PC-9 (cell line): ENCODE measurements at regions not wholly inside any gene's neighbourhood (a gene's known extent, or its start where the extent isn't known, plus 50 kb on each side); places are given as distances from the start of the nearest gene placed in this dataset.

Source experiments
- BruUV-seq: library from RNA; stranded (reverse); fragments of 400-500 nt; replicated peaks from 2 replicates; lab custom pipeline; 2021; lab: Mats Ljungman, UMichigan
- CTCF ChIA-PET: fragments of 300-600 bp; sonication (Branson Sonifier 250); formaldehyde crosslinking; loops from one replicate; lab custom pipeline; 2022; ENCODE audit warnings: antibody characterized with exemption; lab: Charles Lee
- POLR2A ChIA-PET: fragments of 300-600 bp; sonication (Branson Sonifier 250); formaldehyde crosslinking; loops from one replicate; lab custom pipeline; 2022; ENCODE audit warnings: antibody characterized with exemption; ENCODE audit not compliant: unreplicated experiment; lab: Charles Lee
- DNase-seq, 2 experiments: peaks; one replicate each; pipeline versions ENCODE4 v3.0.0 to v3.0.0-alpha.2; 2015 to 2022; ENCODE audit warnings: mixed read lengths in 1 of 2
- H2AFZ ChIP-seq: fragments of 200-600 bp; sonication (generic); 2 replicates; pipeline ENCODE4 v1.8.1; 2017; ENCODE audit warnings: antibody characterized with exemption
- H3F3A ChIP-seq: fragments of 200-600 bp; sonication (generic); 2 replicates; pipeline ENCODE4 v1.8.1; 2017; ENCODE audit warnings: antibody characterized with exemption, mild to moderate bottlenecking, low read depth; ENCODE audit not compliant: insufficient read depth
- H3K27ac ChIP-seq: fragments of 200-600 bp; sonication (generic); 2 replicates; pipeline ENCODE4 v1.6.1; 2016; ENCODE audit warnings: mixed run types
- H3K27me3 ChIP-seq: fragments of 200-600 bp; sonication (generic); 2 replicates; pipeline ENCODE4 v1.6.1; 2016; ENCODE audit warnings: low read depth, mixed run types; ENCODE audit not compliant: insufficient read depth
- H3K36me3 ChIP-seq: fragments of 200-600 bp; sonication (generic); 2 replicates; pipeline ENCODE4 v1.6.1; 2016; ENCODE audit warnings: low read depth, mixed run types
- H3K4me1 ChIP-seq: fragments of 200-600 bp; sonication (generic); replicated peaks from 2 replicates; pipeline ENCODE4 v1.6.1; 2016; ENCODE audit warnings: mixed run types; ENCODE audit not compliant: insufficient read depth
- H3K4me2 ChIP-seq: fragments of 200-600 bp; sonication (generic); 2 replicates; pipeline ENCODE4 v1.6.1; 2017; ENCODE audit warnings: mixed run types
- H3K4me3 ChIP-seq: fragments of 200-600 bp; sonication (generic); 2 replicates; pipeline ENCODE4 v1.6.1; 2016; ENCODE audit warnings: mixed run types
- H3K79me2 ChIP-seq: fragments of 200-600 bp; sonication (generic); 2 replicates; pipeline ENCODE4 v1.6.1; 2017; ENCODE audit warnings: low read depth, mixed run types
- H3K9me2 ChIP-seq: fragments of 200-600 bp; sonication (generic); 2 replicates; pipeline ENCODE4 v1.8.1; 2017; ENCODE audit warnings: mild to moderate bottlenecking; ENCODE audit not compliant: insufficient read depth
- H3K9me3 ChIP-seq: fragments of 200-600 bp; sonication (generic); 2 replicates; pipeline ENCODE4 v1.8.1; 2016; ENCODE audit warnings: low read depth; ENCODE audit not compliant: insufficient read depth
- H4K20me1 ChIP-seq: fragments of 200-600 bp; sonication (generic); 2 replicates; pipeline ENCODE4 v1.8.1; 2017; ENCODE audit not compliant: insufficient read depth
- EZH2 ChIP-seq: fragments of 200-600 bp; sonication (generic); IDR thresholded peaks from 2 replicates; pipeline ENCODE4 v1.8.0; 2017; ENCODE audit warnings: antibody characterized with exemption, low read depth
- intact Hi-C: fragments of 100-400 bp; cut with micrococcal nuclease; formaldehyde crosslinking; loops from one replicate; pipeline ENCODE4 v1.10.0; 2022; ENCODE audit not compliant: unreplicated experiment
- TF ChIP-seq, protein P1 (sequence below): fragments of 200-600 bp; sonication (generic); conservative IDR thresholded peaks from 2 replicates; pipeline ENCODE4 v1.6.1; 2017; ENCODE audit warnings: mixed run types, antibody characterized with exemption, mild to moderate bottlenecking, moderate library complexity

GRCh38 chr13:56986121-56986520, 154.6 kb upstream of the PRR20A start:
- no peaks in the 10 kb centered on the region for H3K9me2 ChIP-seq
- TF ChIP-seq EZH2 = no peak
- TF ChIP-seq, protein P1, sequence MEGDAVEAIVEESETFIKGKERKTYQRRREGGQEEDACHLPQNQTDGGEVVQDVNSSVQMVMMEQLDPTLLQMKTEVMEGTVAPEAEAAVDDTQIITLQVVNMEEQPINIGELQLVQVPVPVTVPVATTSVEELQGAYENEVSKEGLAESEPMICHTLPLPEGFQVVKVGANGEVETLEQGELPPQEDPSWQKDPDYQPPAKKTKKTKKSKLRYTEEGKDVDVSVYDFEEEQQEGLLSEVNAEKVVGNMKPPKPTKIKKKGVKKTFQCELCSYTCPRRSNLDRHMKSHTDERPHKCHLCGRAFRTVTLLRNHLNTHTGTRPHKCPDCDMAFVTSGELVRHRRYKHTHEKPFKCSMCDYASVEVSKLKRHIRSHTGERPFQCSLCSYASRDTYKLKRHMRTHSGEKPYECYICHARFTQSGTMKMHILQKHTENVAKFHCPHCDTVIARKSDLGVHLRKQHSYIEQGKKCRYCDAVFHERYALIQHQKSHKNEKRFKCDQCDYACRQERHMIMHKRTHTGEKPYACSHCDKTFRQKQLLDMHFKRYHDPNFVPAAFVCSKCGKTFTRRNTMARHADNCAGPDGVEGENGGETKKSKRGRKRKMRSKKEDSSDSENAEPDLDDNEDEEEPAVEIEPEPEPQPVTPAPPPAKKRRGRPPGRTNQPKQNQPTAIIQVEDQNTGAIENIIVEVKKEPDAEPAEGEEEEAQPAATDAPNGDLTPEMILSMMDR = no peak
- intact Hi-C loops = no loop called here
- H3K27me3 ChIP-seq = no peaks in the 10 kb centered on the region
- H3K79me2 ChIP-seq = no peaks in the 10 kb centered on the region
- DNase-seq = no peak
- ChIA-PET CTCF (no interaction called here), POLR2A (no interaction called here)
- no peak overlapping the region for H2AFZ ChIP-seq
- BruUV-seq = no TSS peak
- H3K4me3 ChIP-seq = no peak overlapping the region
- no peaks in the 10 kb centered on the region for H4K20me1 ChIP-seq
- no peaks in the 10 kb centered on the region for H3K4me1 ChIP-seq
- H3K36me3 ChIP-seq = no peaks in the 10 kb centered on the region
- no peaks in the 10 kb centered on the region for H3K9me3 ChIP-seq
- no peak overlapping the region for H3K27ac ChIP-seq
- no peak overlapping the region for H3K4me2 ChIP-seq
- no peaks in the 10 kb centered on the region for H3F3A ChIP-seq

- Histone ChIP-seq H3F3A (no peaks in the 10 kb centered on the region), H3K4me2 (no peak overlapping the region), H3K36me3 (no peaks in the 10 kb centered on the region), H3K9me3 (no peaks in the 10 kb centered on the region), H2AFZ (no peak overlapping the region), H4K20me1 (no peaks in the 10 kb centered on the region), H3K27ac (no peak overlapping the region), H3K27me3 (no peaks in the 10 kb centered on the region), H3K4me3 (no peak overlapping the region), H3K9me2 (no peaks in the 10 kb centered on the region), H3K4me1 (no peaks in the 10 kb centered on the region), H3K79me2 (no peaks in the 10 kb centered on the region)
- CTCF ChIA-PET = no interaction called here
- intact Hi-C loops = no loop called here
- POLR2A ChIA-PET = no interaction called here
- no peak for DNase-seq
- TF ChIP-seq, protein P1 = no peak
- no peak for TF ChIP-seq EZH2
- no TSS peak for BruUV-seq
These were observed 152.2 kb upstream of the PRR20A start for GRCh38 chr13:56988543-56988942.

GRCh38 chr13:57003682-57004081, 137.0 kb upstream of the PRR20A start:
- no peak for DNase-seq
- no peaks in the 10 kb centered on the region for H3K27me3 ChIP-seq
- H4K20me1 ChIP-seq = no peaks in the 10 kb centered on the region
- H3F3A ChIP-seq = no peaks in the 10 kb centered on the region
- no peaks in the 10 kb centered on the region for H3K4me1 ChIP-seq
- no peak overlapping the region for H3K4me3 ChIP-seq
- H3K27ac ChIP-seq = no peak overlapping the region
- ChIA-PET CTCF (no interaction called here), POLR2A (no interaction called here)
- TF ChIP-seq, protein P1 = no peak
- TF ChIP-seq EZH2 = no peak
- H3K36me3 ChIP-seq = no peaks in the 10 kb centered on the region
- no TSS peak for BruUV-seq
- no peaks in the 10 kb centered on the region for H3K79me2 ChIP-seq
- no peaks in the 10 kb centered on the region for H3K9me2 ChIP-seq
- H3K9me3 ChIP-seq = no peaks in the 10 kb centered on the region
- H3K4me2 ChIP-seq = no peak overlapping the region
- intact Hi-C loops = no loop called here
- H2AFZ ChIP-seq = no peak overlapping the region
